ENCODE measurements at regions not wholly inside any gene's neighbourhood (a gene's known extent, or its start where the extent isn't known, plus 50 kb on each side); places are given as distances from the start of the nearest gene placed in this dataset.

GRCh38 chr9:84592918-84593317 is 76.6 kb upstream of the NTRK2 start:
- H3K4me3 ChIP-seq (ENCODE audit: low read depth, low read length) = no peak overlapping the region
- no peak for DNase-seq (ENCODE audit: low read depth)
- TF ChIP-seq CTCF (IDR thresholded peaks at IDR 0.05; ENCODE audit: insufficient read depth, low read length) = no peak

DNA sequence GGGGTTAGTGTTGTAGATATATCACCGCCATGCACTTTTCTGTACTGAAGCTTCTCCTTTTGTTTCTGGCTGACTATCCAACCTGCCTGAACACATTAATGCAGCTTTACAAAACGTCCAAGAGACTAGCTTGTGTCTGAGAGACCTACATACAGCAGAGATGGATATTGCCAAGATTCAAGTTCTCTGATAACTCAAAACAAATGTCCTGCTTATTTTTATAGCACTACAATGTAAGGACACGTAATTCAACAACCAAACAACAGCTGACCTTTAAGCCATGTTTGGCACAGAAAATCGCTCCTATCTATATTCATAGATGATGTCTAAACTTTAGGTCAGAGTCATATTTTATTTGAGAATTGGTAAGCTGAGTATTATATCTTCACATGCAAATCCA is 76.2 kb upstream of the NTRK2 start:
- TF ChIP-seq CTCF (IDR thresholded peaks at IDR 0.05; ENCODE audit: insufficient read depth, low read length) = no peak
- DNase-seq (ENCODE audit: low read depth) = no peak

DNA sequence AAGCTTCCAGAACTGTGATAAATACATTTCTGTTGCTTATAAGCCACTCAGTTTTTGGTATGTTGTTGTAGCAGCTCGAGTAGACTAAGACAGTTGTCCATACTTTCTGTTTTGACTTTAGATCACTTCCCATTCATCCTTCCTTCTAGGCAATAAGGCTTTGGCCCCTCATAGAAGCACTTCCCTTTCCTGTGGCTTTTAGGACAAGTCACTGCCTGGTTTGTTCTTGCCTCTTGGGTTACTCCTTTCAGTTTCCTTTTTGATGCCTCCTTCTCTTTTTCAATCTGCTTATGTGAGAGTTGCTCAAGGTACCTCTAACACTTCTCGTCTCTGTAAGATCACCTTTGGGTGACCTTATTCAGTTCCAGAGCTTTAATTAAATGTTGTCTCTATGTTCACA is 72.4 kb upstream of the NTRK2 start:
- no peak for DNase-seq (ENCODE audit: low read depth)
- no peak for TF ChIP-seq CTCF (IDR thresholded peaks at IDR 0.05; ENCODE audit: insufficient read depth, low read length)
- no peak overlapping the region for H3K4me3 ChIP-seq (ENCODE audit: low read depth, low read length)

More for the DNA sequence above, 76.2 kb upstream of the NTRK2 start:
- no peak overlapping the region for H3K4me3 ChIP-seq (ENCODE audit: low read depth, low read length)

DNA sequence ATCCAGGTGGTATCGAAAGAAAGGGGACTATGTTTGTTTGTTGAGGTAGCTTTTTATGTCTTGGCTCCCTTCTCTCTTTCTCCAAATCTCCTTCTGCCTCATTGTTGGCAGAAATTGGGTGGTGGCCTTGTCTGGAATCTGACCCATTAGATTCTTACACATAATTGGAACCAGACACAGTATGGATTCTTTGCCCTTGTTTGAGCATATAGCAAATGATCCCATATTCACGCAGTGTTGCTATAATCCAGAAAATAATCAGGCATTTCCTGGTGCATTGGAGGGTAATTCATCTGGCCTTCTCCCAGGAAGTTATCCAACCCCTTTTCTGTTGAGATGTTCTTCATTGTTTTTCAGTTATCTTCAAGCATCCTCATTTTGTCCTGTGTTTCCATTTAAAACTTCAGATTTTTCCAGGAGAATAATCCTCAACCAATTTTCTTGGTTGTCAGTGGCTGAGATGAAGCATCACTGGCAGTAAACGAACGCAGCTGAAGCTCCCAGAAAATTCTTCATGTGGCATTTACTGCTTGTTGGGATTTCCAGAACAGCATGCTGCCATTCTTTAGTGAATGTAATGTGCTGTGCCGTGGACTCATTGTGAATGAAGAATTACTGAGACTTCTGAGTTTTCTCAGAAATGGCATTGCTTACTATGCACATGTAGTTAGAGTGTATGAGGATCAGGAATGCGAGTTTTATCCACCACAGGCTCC is 70.5 kb upstream of the NTRK2 start:
- no peak for DNase-seq (ENCODE audit: low read depth)
- no peak overlapping the region for H3K4me3 ChIP-seq (ENCODE audit: low read depth, low read length)
- TF ChIP-seq CTCF (IDR thresholded peaks at IDR 0.05; ENCODE audit: insufficient read depth, low read length) = no peak

DNA sequence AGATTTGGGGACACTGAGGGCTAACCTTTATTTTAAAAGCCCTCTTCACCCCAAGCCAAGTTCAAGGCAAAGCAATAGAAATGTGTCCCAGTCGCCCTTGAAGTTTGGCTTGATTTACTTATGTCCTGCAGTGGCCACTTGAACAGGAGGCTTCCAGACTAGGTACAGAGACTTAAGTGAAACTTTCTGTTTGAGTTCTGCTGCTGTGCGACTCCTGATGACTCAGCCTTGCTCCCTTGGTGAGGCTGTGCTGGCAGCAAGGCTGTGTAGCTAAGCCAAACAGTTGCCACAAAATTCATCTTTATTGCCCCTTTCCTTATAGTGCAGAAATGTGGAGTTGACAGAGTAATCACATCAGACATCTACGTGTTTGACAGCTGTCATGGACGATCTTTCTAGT is 68.8 kb upstream of the NTRK2 start:
- DNase-seq (ENCODE audit: low read depth) = no peak
- no peak for TF ChIP-seq CTCF (IDR thresholded peaks at IDR 0.05; ENCODE audit: insufficient read depth, low read length)
- H3K4me3 ChIP-seq (ENCODE audit: low read depth, low read length) = no peak overlapping the region

DNA sequence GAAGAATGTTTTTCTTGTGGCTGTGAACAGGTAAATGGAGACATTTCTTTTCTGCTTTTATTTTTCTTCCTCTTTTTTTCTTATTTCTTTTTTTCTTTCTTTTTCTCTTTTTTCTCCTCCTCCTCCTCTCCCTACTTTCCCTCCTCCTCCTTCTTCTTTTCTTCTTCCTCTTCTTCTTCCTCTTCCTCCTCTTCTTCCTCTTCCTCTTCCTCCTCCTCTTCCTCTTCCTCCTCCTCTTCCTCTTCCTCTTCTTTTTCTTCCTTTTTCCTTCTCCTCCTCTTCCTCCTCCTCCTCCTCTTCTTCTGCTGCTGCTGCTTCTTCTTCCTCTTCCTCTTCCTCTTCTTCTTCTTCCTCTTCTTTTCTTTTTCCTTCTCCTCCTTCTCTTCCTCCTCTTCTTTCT is 65.3 kb upstream of the NTRK2 start:
- H3K4me3 ChIP-seq (ENCODE audit: low read depth, low read length) = no peak overlapping the region
- DNase-seq (ENCODE audit: low read depth) = no peak
- no peak for TF ChIP-seq CTCF (IDR thresholded peaks at IDR 0.05; ENCODE audit: insufficient read depth, low read length)

DNA sequence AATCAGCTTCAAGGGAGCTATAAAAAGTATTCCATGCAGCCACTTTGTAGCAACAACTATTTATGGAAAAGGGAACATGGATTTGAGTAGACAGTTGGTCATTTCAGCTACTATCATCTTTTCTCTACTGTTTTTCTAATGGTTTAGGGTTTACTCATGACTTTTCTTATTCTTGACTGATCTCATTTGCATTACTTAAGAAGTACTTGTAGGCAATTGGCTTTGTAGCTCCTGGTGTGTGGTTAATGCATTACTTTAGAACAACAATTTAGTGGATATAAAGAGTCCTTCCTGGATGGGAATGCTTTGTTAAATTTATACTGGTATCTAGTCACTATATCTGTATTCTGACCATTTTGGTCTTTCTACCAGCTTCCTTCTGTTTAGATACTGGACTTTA is 59.8 kb upstream of the NTRK2 start:
- DNase-seq (ENCODE audit: low read depth) = no peak
- H3K4me3 ChIP-seq (ENCODE audit: low read depth, low read length) = no peak overlapping the region
- TF ChIP-seq CTCF (IDR thresholded peaks at IDR 0.05; ENCODE audit: insufficient read depth, low read length) = no peak
